Tibial artery (tissue), 4 donors: ENCODE measurements at regions not wholly inside any gene's neighbourhood (a gene's known extent, or its start where the extent isn't known, plus 50 kb on each side); places are given as distances from the start of the nearest gene placed in this dataset.

ENCODE experiments used
- DNase-seq, 2 donors: peaks; one replicate each; pipeline ENCODE4 v3.0.0-alpha.2; 2019
- H3K27ac ChIP-seq, 2 donors: fragments of 200-600 bp; sonication (generic) in 1 of 2; 1 replicate in 1 of 2; 2 replicates in 1 of 2; pipeline ENCODE4 v1.5.1; 2018 to 2019; ENCODE audit warnings: mild to moderate bottlenecking in 1 of 2
- H3K27me3 ChIP-seq, 2 donors: fragments of 200-600 bp; sonication (generic) in 1 of 2; one replicate each; pipeline versions ENCODE4 v1.5.1 to v1.6.0; 2016 to 2019
- H3K36me3 ChIP-seq, 3 donors: fragments of 200-600 bp; sonication (generic) in 2 of 3; one replicate each; pipeline ENCODE4 v1.5.1; 2016 to 2019; ENCODE audit warnings: mild to moderate bottlenecking in 2 of 3
- H3K4me1 ChIP-seq, 4 donors: fragments of 200-600 bp; sonication (generic) in 2 of 4; 1 replicate in 3 of 4; 2 replicates in 1 of 4; pipeline ENCODE4 v1.5.1; 2016 to 2019
- H3K4me3 ChIP-seq, 2 donors: fragments of 200-600 bp; sonication (generic) in 1 of 2; 1 replicate in 1 of 2; 2 replicates in 1 of 2; pipeline ENCODE4 v1.5.1; 2018 to 2019; ENCODE audit warnings: mild to moderate bottlenecking in 2 of 2
- H3K9me3 ChIP-seq, 3 donors: fragments of 200-600 bp; sonication (generic) in 1 of 3; one replicate each; pipeline ENCODE4 v1.5.1; 2016 to 2019
- intact Hi-C: fragments of 100-400 bp; cut with DNase I; formaldehyde crosslinking; loops from one replicate; pipeline ENCODE4 v1.15.0; 2023; ENCODE audit warnings: low total_unique reads
- TF ChIP-seq, protein P1 (sequence below), 2 experiments: fragments of 200-600 bp in 1 of 2; fragments of 450-650 bp in 1 of 2; IDR thresholded peaks; one replicate each; pipeline ENCODE4 v1.5.1; 2017 to 2019; ENCODE audit warnings: antibody characterized with exemption in 2 of 2, mild to moderate bottlenecking in 1 of 2, moderate library complexity in 1 of 2

DNA sequence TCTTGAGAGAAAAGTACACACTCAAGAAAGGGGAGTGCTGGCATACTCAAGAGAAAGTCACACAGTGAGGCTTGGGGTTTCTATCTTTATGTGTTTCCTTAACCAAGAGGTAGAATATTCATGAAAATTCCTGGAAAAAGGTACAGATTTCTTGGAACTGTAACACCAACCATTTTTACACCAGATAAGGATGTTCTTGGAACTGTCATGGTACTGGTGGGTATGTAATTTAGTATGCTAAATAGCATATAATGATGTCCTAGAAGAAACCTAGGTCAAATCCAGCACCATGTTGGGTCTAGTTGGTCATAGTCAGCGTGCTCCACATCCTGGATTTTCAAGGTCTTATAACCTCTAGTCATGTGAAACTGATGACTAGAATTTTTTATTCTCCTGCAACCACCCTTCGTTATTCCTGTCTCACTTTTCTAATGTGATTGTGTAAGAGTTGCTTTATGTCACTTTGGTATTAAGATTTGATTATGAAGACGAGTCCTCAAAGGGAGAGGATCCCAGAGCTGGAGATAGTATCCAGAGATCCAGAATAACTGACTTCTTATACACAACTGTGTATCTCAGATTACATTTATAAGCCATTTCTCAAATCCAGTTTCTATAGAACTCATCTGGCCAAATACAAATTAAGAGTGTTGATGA is 510.1 kb downstream of the TMTC2 start:
- no peaks in the 10 kb centered on the region for H3K4me1 ChIP-seq
- no peaks in the 10 kb centered on the region for H3K27me3 ChIP-seq
- H3K36me3 ChIP-seq: no peaks in the 10 kb centered on the region
- no peak overlapping the region for H3K27ac ChIP-seq
- no peak overlapping the region for H3K4me3 ChIP-seq
- intact Hi-C loops: no loop called here
- TF ChIP-seq, protein P1, sequence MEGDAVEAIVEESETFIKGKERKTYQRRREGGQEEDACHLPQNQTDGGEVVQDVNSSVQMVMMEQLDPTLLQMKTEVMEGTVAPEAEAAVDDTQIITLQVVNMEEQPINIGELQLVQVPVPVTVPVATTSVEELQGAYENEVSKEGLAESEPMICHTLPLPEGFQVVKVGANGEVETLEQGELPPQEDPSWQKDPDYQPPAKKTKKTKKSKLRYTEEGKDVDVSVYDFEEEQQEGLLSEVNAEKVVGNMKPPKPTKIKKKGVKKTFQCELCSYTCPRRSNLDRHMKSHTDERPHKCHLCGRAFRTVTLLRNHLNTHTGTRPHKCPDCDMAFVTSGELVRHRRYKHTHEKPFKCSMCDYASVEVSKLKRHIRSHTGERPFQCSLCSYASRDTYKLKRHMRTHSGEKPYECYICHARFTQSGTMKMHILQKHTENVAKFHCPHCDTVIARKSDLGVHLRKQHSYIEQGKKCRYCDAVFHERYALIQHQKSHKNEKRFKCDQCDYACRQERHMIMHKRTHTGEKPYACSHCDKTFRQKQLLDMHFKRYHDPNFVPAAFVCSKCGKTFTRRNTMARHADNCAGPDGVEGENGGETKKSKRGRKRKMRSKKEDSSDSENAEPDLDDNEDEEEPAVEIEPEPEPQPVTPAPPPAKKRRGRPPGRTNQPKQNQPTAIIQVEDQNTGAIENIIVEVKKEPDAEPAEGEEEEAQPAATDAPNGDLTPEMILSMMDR (IDR thresholded peaks at IDR 0.05): no peak
- no peak for DNase-seq
- peaks cover 0 to 5% (median 0%) of the 10 kb centered on the region in 3 donors for H3K9me3 ChIP-seq

DNA sequence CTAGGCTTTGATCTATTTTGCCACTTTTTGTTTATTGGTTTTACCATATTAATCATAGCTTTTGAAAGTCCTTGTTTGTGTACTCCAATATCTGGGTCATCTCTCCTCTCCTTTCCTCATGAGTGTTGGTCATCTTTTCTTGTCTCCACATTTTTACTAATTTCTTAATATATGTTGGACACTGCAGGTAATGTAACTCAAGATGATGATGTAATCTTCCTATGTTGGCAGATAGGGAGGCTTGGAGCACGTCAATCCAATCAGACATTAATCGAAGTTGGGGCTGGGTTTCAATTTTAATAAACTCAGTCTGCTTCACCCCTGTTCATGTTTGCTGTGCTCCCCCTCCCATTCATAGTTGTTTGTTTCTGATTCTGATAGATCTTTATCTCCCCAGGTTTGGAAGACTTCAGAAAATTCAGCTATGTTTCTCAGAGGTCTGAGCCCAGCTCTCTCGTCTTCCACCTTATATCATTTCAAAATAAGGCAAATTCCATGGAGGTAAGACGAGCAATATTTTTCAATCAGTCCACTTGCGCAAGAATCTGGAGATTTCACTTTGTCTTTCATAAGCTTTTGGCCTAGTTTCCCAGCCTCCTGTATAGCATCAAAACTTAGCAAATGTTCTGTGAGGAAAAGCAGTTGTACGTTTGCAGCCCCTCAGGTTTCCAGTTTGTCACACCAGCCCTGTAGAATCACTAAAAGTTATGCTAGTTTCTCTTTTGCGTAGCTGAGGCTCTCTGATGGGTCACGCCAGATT is 504.1 kb downstream of the TMTC2 start:
- no peak overlapping the region for H3K27ac ChIP-seq
- H3K4me1 ChIP-seq: no peaks in the 10 kb centered on the region
- DNase-seq: no peak
- H3K9me3 ChIP-seq: peaks cover 0 to 5% (median 0%) of the 10 kb centered on the region in 3 donors
- no peak overlapping the region for H3K4me3 ChIP-seq
- intact Hi-C loops: no loop called here
- TF ChIP-seq, protein P1 (IDR thresholded peaks at IDR 0.05): no peak
- H3K36me3 ChIP-seq: no peaks in the 10 kb centered on the region
- H3K27me3 ChIP-seq: no peaks in the 10 kb centered on the region

DNA sequence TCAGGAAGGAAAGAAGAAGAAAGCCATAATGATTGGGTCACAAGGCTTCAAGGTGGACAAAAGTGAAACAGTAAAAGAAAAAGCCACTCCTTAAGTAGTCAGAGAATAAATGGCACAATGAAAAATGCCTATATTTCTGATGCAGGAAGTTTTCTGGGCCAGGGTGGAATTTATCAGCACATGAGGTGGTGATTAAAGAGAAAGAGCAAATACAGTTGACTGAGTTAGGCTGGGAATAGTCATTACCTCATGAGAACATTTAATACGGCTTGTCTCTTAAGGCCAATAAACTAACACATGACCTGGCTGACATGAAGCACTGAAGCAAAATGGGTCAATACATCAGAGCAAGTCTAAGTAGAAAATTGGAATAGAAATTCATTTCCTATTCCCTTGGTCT is 499.7 kb downstream of the TMTC2 start:
- Histone ChIP-seq H3K27me3 (no peaks in the 10 kb centered on the region), H3K36me3 (no peaks in the 10 kb centered on the region), H3K9me3 (no peaks in the 10 kb centered on the region), H3K4me1 (no peaks in the 10 kb centered on the region), H3K27ac (no peak overlapping the region), H3K4me3 (no peak overlapping the region)
- no peak for DNase-seq
- TF ChIP-seq, protein P1 (IDR thresholded peaks at IDR 0.05): no peak
- intact Hi-C loops: no loop called here

DNA sequence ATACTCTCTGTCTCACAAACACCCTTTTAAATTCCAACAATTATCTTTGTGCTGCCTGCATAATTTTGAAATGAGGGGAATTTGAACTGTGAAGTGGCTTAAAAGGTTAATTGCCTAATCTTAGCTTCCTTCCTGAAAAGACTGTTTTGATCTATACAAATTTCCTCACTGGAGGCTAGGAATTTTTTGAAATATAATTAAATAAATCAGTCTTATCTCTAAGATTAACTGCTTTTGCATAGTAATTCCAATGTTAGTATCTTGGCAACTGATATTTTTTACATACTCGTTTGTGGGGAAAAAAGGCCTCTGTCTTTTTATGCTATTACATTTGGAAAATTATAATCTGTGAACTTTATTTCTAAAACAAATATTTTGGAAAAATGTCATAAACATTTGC is 498.5 kb downstream of the TMTC2 start:
- H3K4me3 ChIP-seq: no peak overlapping the region
- H3K9me3 ChIP-seq: no peaks in the 10 kb centered on the region
- no peaks in the 10 kb centered on the region for H3K4me1 ChIP-seq
- H3K27ac ChIP-seq: no peak overlapping the region
- no peak for DNase-seq
- no peaks in the 10 kb centered on the region for H3K27me3 ChIP-seq
- TF ChIP-seq, protein P1 (IDR thresholded peaks at IDR 0.05): no peak
- intact Hi-C loops: no loop called here
- no peaks in the 10 kb centered on the region for H3K36me3 ChIP-seq
